ENCODE measurements at regions not wholly inside any gene's neighbourhood (a gene's known extent, or its start where the extent isn't known, plus 50 kb on each side); places are given as distances from the start of the nearest gene placed in this dataset.

GRCh38 chr5:97544678-97545077, 361.6 kb upstream of the RIOK2 start:
- TF ChIP-seq CTCF (IDR thresholded peaks at IDR 0.05; ENCODE audit: insufficient read depth, low read length) (no peak), POLR2AphosphoS5 (IDR thresholded peaks at IDR 0.05; ENCODE audit: low read depth) (no peak), GABPA (IDR thresholded peaks at IDR 0.05; ENCODE audit: low read depth) (no peak), SPI1 (IDR thresholded peaks at IDR 0.05; ENCODE audit: borderline replicate concordance, low read depth) (no peak)
- TF ChIP-seq, protein P1, sequence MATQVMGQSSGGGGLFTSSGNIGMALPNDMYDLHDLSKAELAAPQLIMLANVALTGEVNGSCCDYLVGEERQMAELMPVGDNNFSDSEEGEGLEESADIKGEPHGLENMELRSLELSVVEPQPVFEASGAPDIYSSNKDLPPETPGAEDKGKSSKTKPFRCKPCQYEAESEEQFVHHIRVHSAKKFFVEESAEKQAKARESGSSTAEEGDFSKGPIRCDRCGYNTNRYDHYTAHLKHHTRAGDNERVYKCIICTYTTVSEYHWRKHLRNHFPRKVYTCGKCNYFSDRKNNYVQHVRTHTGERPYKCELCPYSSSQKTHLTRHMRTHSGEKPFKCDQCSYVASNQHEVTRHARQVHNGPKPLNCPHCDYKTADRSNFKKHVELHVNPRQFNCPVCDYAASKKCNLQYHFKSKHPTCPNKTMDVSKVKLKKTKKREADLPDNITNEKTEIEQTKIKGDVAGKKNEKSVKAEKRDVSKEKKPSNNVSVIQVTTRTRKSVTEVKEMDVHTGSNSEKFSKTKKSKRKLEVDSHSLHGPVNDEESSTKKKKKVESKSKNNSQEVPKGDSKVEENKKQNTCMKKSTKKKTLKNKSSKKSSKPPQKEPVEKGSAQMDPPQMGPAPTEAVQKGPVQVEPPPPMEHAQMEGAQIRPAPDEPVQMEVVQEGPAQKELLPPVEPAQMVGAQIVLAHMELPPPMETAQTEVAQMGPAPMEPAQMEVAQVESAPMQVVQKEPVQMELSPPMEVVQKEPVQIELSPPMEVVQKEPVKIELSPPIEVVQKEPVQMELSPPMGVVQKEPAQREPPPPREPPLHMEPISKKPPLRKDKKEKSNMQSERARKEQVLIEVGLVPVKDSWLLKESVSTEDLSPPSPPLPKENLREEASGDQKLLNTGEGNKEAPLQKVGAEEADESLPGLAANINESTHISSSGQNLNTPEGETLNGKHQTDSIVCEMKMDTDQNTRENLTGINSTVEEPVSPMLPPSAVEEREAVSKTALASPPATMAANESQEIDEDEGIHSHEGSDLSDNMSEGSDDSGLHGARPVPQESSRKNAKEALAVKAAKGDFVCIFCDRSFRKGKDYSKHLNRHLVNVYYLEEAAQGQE (IDR thresholded peaks at IDR 0.05; ENCODE audit: insufficient replicate concordance, low read depth), result no peak
- Histone ChIP-seq H3K27me3 (ENCODE audit: insufficient read depth, poor library complexity, severe bottlenecking) (no peaks in the 10 kb centered on the region), H3K4me3 (replicated peaks; ENCODE audit: insufficient read depth, low read length) (no peak overlapping the region), H3K27ac (replicated peaks) (no peak overlapping the region)
- no peak for DNase-seq (ENCODE audit: low read depth in 1 of 2, low spot score in 1 of 2)

DNA sequence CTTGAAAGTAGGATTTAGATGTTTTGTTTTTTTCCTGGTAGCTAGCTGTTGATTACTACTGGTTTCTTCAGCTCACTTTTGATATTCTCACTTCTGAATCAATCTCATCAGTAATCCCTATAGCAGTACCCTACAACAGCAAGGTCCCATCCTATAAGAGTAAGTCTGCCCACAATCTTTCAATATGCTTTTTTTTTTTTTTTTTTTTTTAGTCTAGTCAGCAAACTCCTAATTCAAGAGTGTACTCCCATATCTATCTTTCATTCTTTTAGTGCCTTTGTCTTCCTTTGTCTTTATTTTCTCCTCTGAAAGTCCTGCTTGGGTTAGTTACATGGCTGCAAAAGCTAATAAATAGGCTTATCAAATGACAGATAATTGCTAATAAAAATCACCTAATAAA, 362.4 kb upstream of the RIOK2 start:
- no peak for DNase-seq (ENCODE audit: low read depth in 1 of 2, low spot score in 1 of 2)
- TF ChIP-seq, protein P1 (IDR thresholded peaks at IDR 0.05; ENCODE audit: insufficient replicate concordance, low read depth), result no peak
- TF ChIP-seq GABPA (IDR thresholded peaks at IDR 0.05; ENCODE audit: low read depth), result no peak
- no peak for TF ChIP-seq CTCF (IDR thresholded peaks at IDR 0.05; ENCODE audit: insufficient read depth, low read length)
- no peak for TF ChIP-seq SPI1 (IDR thresholded peaks at IDR 0.05; ENCODE audit: borderline replicate concordance, low read depth)
- no peak for TF ChIP-seq POLR2AphosphoS5 (IDR thresholded peaks at IDR 0.05; ENCODE audit: low read depth)
- H3K27ac ChIP-seq (replicated peaks), result no peak overlapping the region
- H3K27me3 ChIP-seq (ENCODE audit: insufficient read depth, poor library complexity, severe bottlenecking), result no peaks in the 10 kb centered on the region
- no peak overlapping the region for H3K4me3 ChIP-seq (replicated peaks; ENCODE audit: insufficient read depth, low read length)

DNA sequence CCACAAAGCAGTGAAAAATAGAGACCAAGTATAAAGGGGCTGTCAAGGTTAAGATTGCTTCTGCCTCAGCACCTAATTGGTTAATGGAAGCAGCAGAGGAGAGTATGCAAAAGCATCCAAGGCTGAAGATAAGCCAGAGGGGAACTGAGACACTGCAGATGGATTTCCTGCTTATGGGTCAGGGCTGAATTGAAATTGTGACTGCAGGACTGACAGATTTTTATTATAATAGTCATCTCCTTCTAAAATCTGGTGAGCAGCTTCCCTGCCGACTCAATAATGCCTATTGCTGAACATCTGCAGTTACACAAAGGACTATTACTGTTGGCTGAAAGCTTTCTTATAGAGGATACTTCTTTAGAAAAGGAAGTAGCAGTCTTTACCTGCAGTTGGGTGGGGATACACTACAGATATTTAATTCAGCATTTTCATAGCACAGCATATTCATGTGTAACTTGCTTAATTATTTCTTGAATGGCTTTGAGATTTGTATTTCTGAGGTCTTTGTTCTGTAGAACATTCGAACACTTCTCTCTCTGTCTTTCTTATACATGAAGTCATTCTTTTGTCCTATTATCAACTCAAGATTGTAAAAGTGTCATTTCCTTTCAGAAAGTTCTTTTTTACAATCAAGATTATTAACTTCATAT, 363.0 kb upstream of the RIOK2 start:
- TF ChIP-seq, protein P1 (IDR thresholded peaks at IDR 0.05; ENCODE audit: insufficient replicate concordance, low read depth), result no peak
- TF ChIP-seq GABPA (IDR thresholded peaks at IDR 0.05; ENCODE audit: low read depth), result no peak
- no peak for TF ChIP-seq SPI1 (IDR thresholded peaks at IDR 0.05; ENCODE audit: borderline replicate concordance, low read depth)
- TF ChIP-seq POLR2AphosphoS5 (IDR thresholded peaks at IDR 0.05; ENCODE audit: low read depth), result no peak
- TF ChIP-seq CTCF (IDR thresholded peaks at IDR 0.05; ENCODE audit: insufficient read depth, low read length), result no peak
- no peak for DNase-seq (ENCODE audit: low read depth in 1 of 2, low spot score in 1 of 2)
- H3K4me3 ChIP-seq (replicated peaks; ENCODE audit: insufficient read depth, low read length), result no peak overlapping the region
- H3K27ac ChIP-seq (replicated peaks), result no peak overlapping the region
- H3K27me3 ChIP-seq (ENCODE audit: insufficient read depth, poor library complexity, severe bottlenecking), result no peaks in the 10 kb centered on the region
